Peyer's patch (tissue), 4 donors: ENCODE measurements at regions not wholly inside any gene's neighbourhood (a gene's known extent, or its start where the extent isn't known, plus 50 kb on each side); places are given as distances from the start of the nearest gene placed in this dataset.

ENCODE experiments used
- DNase-seq, 3 donors: peaks; one replicate each; pipeline ENCODE4 v3.0.0-alpha.2; 2017 to 2019
- H3K27ac ChIP-seq, 4 donors: fragments of 200-600 bp; sonication (generic); one replicate each; pipeline ENCODE4 v1.5.1; 2016 to 2019
- H3K27me3 ChIP-seq, 2 donors: fragments of 200-600 bp; sonication (generic); one replicate each; pipeline ENCODE4 v1.5.1; 2019
- H3K36me3 ChIP-seq, 3 donors: fragments of 200-600 bp; sonication (generic); one replicate each; pipeline ENCODE4 v1.5.1; 2016 to 2019
- H3K4me1 ChIP-seq, 4 donors: fragments of 200-600 bp; sonication (generic); one replicate each; pipeline ENCODE4 v1.5.1; 2016 to 2019
- H3K4me3 ChIP-seq, 4 donors: fragments of 200-600 bp; sonication (generic); 1 replicate in 3 of 4; 2 replicates in 1 of 4; pipeline ENCODE4 v1.5.1; 2016 to 2019; ENCODE audit warnings: mild to moderate bottlenecking in 1 of 4
- H3K9me3 ChIP-seq, 4 donors: fragments of 200-600 bp; sonication (generic); one replicate each; pipeline ENCODE4 v1.5.1; 2016 to 2019; ENCODE audit warnings: mild to moderate bottlenecking in 1 of 4
- CTCF ChIP-seq, 6 experiments: fragments of 450-650 bp in 4 of 6; fragments of 200-600 bp in 2 of 6; sonication (generic) in 1 of 6; IDR thresholded peaks; one replicate each; pipeline ENCODE4 v1.5.1; 2017 to 2019; ENCODE audit warnings: antibody characterized with exemption in 6 of 6, mild to moderate bottlenecking in 3 of 6, moderate library complexity in 1 of 6
- POLR2A ChIP-seq, 2 donors: fragments of 450-650 bp; IDR thresholded peaks; one replicate each; pipeline ENCODE4 v1.5.1; 2017; ENCODE audit warnings: antibody characterized with exemption in 2 of 2, mild to moderate bottlenecking in 2 of 2, moderate library complexity in 2 of 2

GRCh38 chr2:831225-831536 lies 119.5 kb upstream of the SNTG2 start:
- no peak overlapping the region for H3K27ac ChIP-seq
- no peak for DNase-seq
- H3K4me1 ChIP-seq = no peaks in the 10 kb centered on the region
- H3K27me3 ChIP-seq = no peaks in the 10 kb centered on the region
- H3K36me3 ChIP-seq = no peaks in the 10 kb centered on the region
- no peak overlapping the region for H3K4me3 ChIP-seq
- H3K9me3 ChIP-seq = no peaks in the 10 kb centered on the region
- no peak for TF ChIP-seq POLR2A (IDR thresholded peaks at IDR 0.05)
- TF ChIP-seq CTCF (IDR thresholded peaks at IDR 0.05) = no peak

- Histone ChIP-seq H3K27ac (no peak overlapping the region), H3K4me3 (no peak overlapping the region), H3K4me1 (no peaks in the 10 kb centered on the region), H3K36me3 (no peaks in the 10 kb centered on the region), H3K27me3 (no peaks in the 10 kb centered on the region), H3K9me3 (no peaks in the 10 kb centered on the region)
- TF ChIP-seq POLR2A (IDR thresholded peaks at IDR 0.05) (no peak), CTCF (IDR thresholded peaks at IDR 0.05) (no peak)
- DNase-seq = no peak
Observed at GRCh38 chr2:830419-831224, 120.0 kb upstream of the SNTG2 start.

- Histone ChIP-seq H3K9me3 (no peaks in the 10 kb centered on the region), H3K36me3 (no peaks in the 10 kb centered on the region), H3K4me1 (no peaks in the 10 kb centered on the region), H3K27ac (no peak overlapping the region), H3K4me3 (no peak overlapping the region), H3K27me3 (no peaks in the 10 kb centered on the region)
- DNase-seq = no peak
- TF ChIP-seq CTCF (IDR thresholded peaks at IDR 0.05) = no peak
- no peak for TF ChIP-seq POLR2A (IDR thresholded peaks at IDR 0.05)
Observed at GRCh38 chr2:829047-829446, 121.6 kb upstream of the SNTG2 start.

- H3K9me3 ChIP-seq = peaks cover 0 to 3% (median 0%) of the 10 kb centered on the region in 4 donors
- H3K4me1 ChIP-seq = no peaks in the 10 kb centered on the region
- DNase-seq = no peak
- H3K27ac ChIP-seq = no peak overlapping the region
- no peak overlapping the region for H3K4me3 ChIP-seq
- H3K27me3 ChIP-seq = no peaks in the 10 kb centered on the region
- H3K36me3 ChIP-seq = no peaks in the 10 kb centered on the region
- no peak for TF ChIP-seq POLR2A (IDR thresholded peaks at IDR 0.05)
- TF ChIP-seq CTCF (IDR thresholded peaks at IDR 0.05) = no peak
Observed at GRCh38 chr2:824954-825353, 125.7 kb upstream of the SNTG2 start.

- TF ChIP-seq CTCF (IDR thresholded peaks at IDR 0.05) = no peak
- TF ChIP-seq POLR2A (IDR thresholded peaks at IDR 0.05) = no peak
- no peaks in the 10 kb centered on the region for H3K36me3 ChIP-seq
- H3K27me3 ChIP-seq = no peaks in the 10 kb centered on the region
- no peaks in the 10 kb centered on the region for H3K4me1 ChIP-seq
- H3K4me3 ChIP-seq = no peak overlapping the region
- no peak for DNase-seq
- no peak overlapping the region for H3K27ac ChIP-seq
- H3K9me3 ChIP-seq = peaks cover 0 to 3% (median 0%) of the 10 kb centered on the region in 4 donors
Observed at GRCh38 chr2:824524-824923, 126.1 kb upstream of the SNTG2 start.

DNA sequence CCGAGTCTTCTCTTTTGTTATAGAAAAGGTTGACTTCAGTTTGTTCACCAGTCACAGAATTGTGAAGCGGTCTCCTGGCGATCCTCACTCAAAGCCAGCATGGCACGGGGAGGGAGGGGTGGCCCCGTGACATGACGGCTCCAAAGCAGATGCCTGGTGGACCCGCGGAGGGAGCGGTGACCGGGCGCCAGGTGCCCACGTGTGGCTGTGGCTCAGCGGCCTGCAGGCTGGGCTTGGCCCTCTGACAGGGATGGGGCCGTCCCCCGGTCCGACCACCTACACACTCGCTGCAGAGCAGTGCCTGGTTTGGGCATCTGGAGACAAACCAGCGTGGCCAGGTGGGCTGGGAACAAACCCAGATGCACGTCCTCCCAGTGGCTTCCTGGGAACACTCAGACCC lies 129.1 kb upstream of the SNTG2 start:
- Histone ChIP-seq H3K27me3 (no peaks in the 10 kb centered on the region), H3K36me3 (no peaks in the 10 kb centered on the region), H3K27ac (no peak overlapping the region), H3K4me1 (no peaks in the 10 kb centered on the region), H3K4me3 (no peak overlapping the region), H3K9me3 (peaks cover 0 to 3% (median 0%) of the 10 kb centered on the region in 4 donors)
- no peak for DNase-seq
- TF ChIP-seq POLR2A (IDR thresholded peaks at IDR 0.05) (no peak), CTCF (IDR thresholded peaks at IDR 0.05) (no peak)
